Stomach (tissue), 4 donors: ENCODE measurements at regions not wholly inside any gene's neighbourhood (a gene's known extent, or its start where the extent isn't known, plus 50 kb on each side); places are given as distances from the start of the nearest gene placed in this dataset.
"Not testable (repeated sequence)": the region's sequence is repeated elsewhere in the genome, so short reads cannot be mapped to it uniquely, and the experiment has no call there.

Experiments used
- CTCF ChIP-seq, 7 experiments: fragments of 450-650 bp in 4 of 7; fragments of 200-600 bp in 3 of 7; sonication (generic) in 3 of 7; IDR thresholded peaks; one replicate each; pipeline ENCODE4 v1.5.1; 2016 to 2019; ENCODE audit warnings: antibody characterized with exemption in 7 of 7, control low read depth in 2 of 7, mild to moderate bottlenecking in 1 of 7
- EP300 ChIP-seq: sonication (generic); formaldehyde crosslinking; IDR thresholded peaks from one replicate; pipeline ENCODE4 v1.6.1; 2017; ENCODE audit warnings: antibody characterized with exemption
- POLR2A ChIP-seq, 4 donors: fragments of 450-650 bp; IDR thresholded peaks; one replicate each; pipeline ENCODE4 v1.6.1; 2016; ENCODE audit warnings: antibody characterized with exemption in 4 of 4, control low read depth in 2 of 4, mild to moderate bottlenecking in 1 of 4, moderate library complexity in 1 of 4
- POLR2AphosphoS5 ChIP-seq, 3 donors: sonication (generic); formaldehyde crosslinking; IDR thresholded peaks; one replicate each; pipeline ENCODE4 v1.6.1; 2016; ENCODE audit warnings: antibody characterized with exemption in 3 of 3

GRCh38 chr14:86312154-86312665, 782.3 kb downstream of the FLRT2 start:
- TF ChIP-seq POLR2A (IDR thresholded peaks at IDR 0.05); CTCF (IDR thresholded peaks at IDR 0.05); POLR2AphosphoS5 (IDR thresholded peaks at IDR 0.05); EP300: not testable (repeated sequence)
